SKM-1 (cell line): ENCODE measurements at regions not wholly inside any gene's neighbourhood (a gene's known extent, or its start where the extent isn't known, plus 50 kb on each side); places are given as distances from the start of the nearest gene placed in this dataset.

Source experiments
- DNase-seq: peaks from one replicate; lab custom pipeline; 2025; ENCODE audit not compliant: unreplicated experiment; lab: John Stamatoyannopoulos, UW

DNA sequence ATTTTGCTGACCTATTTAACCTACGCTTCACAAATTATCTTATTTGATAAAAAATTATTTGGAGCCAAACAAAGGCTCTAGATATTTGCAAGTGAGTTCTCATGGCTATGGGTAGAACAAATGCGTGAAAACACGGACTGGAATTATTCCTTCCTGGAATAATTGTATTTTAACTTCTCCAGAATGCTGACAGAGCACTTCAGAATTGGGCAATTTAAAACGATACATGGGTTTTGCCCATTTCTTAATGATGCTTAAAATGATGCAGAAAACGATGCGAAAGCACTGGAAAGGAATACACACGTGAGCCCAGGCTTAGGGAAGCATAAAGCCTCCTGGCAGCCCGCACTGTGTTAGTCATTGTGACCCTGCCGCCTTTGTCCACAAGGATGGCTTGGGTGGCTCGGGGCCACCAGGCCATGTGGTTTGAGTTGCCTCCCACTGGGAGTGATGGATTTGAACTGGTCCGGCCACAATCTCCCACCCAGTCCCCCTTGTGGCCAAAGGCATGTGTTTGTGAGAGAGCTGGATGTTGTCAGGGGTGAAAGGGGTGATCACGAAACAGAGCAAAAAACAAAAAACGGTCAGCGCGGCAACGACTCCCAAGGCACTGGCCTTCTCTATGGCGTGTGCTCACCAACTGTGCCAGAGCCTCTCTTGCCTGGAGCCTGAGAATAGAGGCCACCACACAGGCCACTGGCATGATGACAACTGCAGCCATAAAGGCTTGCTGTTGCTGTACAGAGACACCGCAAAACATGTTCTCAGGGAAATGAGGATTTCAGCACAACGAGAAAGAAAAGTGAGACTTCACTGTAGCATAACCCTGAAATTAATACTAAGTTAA is 234.2 kb upstream of the ADAMTS16 start:
- no peak for DNase-seq

DNA sequence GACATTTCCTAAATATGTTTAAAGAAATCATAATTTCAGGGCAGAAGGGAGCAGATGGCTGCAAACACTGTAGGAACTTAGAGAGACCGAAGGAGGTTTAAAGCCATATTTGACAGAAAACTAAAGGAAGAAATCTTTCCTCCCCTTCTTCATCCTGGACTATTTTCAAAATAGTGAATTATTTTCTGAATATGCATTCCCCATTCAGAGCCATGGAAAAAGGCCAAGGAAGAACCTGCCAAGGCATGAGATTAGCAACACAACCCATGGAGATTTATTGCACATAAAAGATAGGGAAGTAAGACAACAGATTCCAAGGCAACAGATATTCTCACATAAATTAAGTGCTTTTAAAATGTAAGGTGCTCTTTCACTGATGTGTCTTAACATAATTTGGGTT is 233.3 kb upstream of the ADAMTS16 start:
- no peak for DNase-seq

DNA sequence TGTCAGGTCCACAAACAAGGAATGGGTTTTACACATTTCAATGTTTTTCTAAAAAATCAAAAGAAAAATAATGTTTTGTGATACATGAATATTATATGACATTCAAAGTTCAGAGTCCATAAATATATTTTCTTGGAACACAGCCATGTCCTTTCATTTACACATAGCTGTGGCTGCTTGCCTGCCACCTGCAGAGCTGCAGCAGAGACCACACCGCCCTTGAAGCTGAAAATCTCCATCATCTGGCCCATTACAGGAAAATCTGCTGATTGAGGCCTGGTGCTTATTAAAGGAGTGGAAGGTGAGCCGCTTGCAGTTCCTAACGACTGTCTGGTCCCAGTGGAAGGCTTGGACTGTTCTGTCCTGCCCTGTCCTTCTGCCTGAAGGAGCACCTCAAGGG is 232.6 kb upstream of the ADAMTS16 start:
- no peak for DNase-seq

DNA sequence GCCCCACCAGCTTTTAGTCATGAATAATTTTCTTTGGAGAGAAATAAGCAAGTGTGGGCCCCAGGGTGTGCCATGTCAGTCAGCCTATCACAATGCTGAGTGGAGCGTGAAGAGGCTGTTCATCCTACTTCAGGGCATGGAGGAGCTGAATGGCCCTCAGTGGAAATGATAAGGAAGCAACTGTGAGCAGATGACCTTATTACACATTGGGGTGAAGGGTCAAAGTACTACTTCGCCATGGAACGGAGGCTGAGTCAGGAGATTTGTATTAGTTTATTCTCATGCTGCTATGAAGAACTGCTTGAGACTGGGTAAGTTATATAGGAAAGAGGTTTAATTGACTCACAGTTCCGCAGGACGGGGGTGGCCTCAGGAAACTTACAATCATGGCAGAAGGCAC is 231.0 kb upstream of the ADAMTS16 start:
- DNase-seq: no peak

DNA sequence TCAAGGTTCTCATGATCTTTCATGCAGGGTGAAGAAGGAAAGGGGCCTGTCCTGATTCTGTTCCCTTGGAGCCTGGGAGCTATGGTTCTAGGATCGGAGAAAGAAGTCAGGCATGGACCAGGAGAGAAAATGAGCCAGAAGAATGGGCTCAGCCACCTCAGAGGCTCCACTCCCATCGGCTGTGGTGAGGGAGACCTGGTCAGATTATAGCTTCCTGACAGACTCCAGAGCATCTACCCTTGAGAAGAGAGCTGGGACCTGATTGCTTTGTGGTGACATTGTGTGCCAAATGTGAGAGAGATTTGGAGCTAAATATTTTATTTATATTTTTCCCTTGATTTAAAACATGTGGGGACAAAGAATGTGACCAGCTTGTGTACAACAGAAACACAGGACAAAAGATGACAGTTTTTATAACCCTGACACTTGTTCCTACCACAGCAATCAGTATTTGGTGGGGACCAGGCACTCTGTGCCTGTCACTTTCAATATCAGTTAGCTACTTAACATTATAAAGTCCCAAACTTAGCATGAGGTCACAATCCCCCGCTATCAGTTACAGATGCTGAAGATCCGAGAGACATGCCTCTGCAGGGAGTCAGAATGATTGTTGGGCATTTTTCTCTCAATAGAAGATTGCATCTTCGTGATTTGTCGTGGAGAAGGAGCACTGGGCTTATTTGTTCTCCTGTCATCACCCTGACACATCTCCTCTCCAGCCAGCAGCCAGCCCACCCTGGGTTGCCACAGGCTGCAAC is 228.3 kb upstream of the ADAMTS16 start:
- DNase-seq: no peak

DNA sequence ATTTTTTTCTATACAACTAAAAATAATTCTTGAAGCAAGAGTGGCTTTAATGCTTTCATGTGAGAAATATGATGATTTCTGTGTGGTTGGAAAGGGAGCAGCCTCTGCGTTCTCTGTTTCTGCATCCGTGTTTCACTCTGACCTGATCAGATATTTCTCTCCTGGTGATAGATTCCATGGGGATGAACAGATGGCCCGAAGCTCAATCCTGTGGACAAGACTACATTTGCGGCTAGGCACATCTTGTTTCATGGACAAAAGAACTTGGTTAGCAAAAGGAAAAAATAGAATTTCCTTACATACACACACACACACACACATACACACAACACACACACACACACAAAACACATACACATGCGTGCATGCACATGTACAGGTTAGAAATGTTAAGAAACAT is 218.2 kb upstream of the ADAMTS16 start:
- no peak for DNase-seq

DNA sequence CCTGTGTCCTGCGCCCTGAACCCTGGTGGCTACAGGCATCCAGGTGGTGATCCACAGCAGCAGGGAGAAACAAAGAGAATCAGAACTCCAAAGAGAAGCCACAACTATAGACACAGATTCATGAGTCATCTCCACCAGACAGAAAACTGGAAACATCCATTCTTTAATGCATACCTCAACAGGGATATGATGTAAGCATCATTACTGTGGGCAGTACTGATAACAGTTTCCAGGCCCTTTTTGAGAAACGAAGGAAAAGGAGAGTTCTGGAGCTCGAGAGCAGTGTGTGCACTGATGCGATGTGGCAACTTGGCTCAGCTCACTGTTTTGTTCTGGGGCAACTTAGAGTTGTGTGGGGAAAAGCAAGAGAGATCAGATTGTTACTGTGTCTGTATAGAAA is 215.6 kb upstream of the ADAMTS16 start:
- no peak for DNase-seq

DNA sequence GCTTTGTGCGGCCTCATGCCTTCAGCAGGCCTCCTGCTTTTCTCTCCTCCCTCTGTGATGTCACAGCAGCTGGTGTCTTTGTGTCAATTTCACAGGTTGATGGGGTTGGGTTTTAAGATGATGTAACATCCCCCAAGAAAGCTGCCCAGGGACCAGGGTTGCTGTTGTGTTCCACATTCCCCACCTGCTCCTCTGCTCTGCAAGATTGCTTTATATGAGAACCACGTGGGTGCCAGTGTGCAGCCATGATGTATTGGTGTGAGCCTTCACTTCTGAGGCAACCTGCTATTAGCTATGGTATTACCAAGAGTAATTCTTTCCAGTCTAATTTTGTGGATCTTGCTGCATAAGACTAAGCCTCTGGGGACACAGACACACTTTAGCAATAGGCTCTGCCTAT is 213.0 kb upstream of the ADAMTS16 start:
- DNase-seq: no peak

DNA sequence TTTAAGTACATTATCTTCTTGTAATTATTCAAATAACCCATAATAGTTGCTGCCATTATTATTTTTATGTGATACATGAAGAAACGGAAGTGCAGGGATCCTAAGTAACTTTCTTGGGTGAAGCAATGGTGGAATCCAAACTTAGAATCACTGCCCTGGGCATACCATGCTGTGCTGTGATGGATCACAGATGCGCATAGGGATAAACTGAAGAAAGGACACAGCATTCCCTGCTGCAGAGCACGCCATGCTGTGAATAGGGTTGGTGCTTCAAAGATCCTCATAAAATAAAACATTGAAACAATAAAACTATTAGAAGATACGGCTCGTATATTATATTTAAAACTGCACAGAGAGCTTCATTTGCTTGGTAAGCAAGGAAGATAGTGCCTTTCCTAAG is 211.7 kb upstream of the ADAMTS16 start:
- no peak for DNase-seq

DNA sequence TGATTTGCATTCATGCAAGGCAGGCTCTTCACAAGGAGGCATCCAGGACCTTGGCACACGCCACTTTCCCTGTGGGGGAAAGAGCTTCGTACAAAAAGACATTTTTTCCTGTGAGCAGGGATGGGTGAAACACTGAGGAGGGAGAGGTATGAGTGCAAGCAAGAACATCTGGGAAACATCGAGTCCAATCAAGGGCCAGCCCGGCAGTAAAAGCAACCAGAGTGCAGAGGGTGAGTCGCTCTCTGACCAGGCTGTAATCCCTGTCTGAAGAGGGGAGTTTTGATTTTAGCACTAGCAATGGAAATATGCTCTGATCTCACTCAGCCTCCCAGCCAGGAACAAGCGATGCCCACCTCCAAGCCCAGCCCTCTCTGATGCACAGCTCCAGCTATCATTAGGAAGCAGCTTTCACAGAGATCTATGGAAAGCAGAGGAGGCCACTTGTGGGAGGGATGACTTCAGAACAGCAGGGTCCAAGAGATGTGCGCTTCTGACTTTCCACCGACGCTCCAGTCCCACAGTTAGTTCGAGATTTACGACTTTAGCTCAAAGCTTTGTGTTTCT is 211.0 kb upstream of the ADAMTS16 start:
- DNase-seq: no peak

DNA sequence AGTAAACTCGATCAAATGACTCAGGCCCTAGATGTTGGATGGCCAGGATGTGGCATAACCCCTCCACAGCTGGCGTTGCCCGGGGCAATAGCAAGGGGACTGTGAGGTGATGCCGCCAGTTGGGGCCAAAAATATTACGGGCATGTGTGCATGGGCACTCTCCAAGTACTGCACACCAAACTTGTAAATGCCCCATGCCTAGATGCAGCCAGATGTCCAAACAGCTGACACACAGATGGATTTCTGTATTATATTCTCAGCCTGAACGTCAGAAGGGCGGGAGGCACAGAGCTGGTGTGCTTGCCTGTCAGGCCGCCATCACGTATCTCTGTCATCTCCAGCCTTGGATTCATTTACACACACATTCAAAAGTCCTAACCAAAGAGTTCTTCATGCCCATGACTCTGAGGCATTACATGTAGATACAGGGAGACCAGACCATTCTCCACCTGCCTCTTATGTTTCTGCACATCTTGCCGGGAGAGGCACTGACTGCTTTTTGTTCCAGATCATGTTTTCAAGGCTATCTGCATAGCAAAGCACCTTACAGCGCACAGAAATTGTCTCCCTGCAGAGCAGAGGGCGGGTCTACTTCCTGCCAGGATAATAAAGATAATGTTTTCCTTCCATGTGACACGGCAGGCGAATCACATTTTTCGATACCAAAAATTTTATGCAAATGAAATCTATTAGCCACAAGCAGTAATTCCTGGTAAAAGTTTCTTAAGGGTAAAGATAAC is 200.9 kb upstream of the ADAMTS16 start:
- DNase-seq: no peak

DNA sequence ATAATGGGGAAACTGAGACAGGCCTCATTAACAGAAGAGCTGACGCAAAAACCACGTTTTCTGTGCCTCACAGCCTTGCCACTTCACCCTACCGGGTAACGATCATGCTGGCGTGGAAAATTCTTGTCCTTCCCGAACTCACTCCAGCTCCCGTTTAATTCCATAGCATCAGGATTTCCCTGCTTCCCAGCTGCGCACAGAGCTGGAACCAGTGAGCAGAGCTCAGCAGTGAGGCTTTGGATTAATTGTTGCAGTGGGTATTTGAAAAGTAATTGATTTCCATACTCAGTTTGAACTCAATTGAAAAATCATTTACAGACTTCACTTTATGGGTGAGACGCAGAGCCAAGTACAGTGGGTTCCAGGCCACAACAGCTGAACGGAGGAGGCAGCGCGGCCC is 199.0 kb upstream of the ADAMTS16 start:
- no peak for DNase-seq

DNA sequence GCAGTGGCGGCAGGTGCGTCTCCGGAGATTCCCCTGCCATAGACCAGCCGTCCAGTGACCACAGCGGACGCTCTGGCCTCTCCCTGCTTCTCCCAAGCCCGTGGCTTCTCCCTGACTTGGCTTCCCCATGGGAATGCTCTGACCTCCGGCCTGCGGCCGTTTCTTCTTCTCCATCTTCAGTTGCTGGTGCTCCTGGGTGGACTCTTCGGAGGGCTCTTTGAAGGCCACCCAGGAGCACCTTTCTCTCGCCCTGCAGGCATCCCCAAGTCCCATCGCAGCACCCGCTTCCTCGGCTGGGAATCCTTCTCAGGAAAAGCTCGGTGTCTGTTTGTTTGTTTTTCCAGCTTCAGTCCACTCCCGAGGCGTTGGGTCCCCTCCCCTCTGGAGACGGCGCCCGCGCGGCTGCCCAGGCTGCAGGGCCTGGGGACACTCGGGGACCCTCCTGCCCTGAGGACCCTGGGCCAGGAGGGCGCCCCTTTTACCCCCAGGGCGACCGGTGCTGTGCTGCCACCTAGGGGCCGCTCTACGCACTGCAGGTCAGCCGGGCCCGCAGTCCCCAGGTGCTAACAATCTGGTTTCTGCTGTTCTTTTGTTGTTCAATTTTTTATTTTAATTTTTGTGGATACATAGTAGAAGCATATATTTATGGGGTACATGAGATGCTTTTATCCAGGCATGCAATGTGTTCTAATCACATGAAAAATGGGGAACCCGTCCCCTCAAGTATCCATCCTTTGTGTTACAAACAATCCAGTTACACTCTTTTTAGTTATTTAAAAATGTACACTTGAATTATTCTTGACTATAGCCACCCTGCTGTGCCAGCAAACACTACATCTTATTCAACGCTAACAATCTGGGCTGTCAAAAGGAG is 197.9 kb upstream of the ADAMTS16 start:
- no peak for DNase-seq

DNA sequence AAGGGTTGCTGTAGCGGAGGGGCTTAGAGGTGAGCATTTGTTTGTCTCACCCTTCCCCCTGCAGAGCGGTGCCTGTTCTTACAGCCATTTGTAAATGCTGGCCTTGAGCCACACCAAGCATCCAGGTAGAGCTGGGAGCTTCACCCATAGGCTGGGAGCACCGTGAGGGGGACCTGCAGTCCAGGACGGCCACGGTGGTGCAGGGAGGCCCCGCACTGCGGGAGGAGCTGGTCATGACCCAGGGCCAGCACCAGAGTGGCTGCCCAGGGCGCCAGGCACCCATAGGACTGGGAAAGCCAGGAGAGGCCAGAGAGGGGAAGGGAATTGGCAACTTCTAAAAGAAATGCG is 197.3 kb upstream of the ADAMTS16 start:
- no peak for DNase-seq

DNA sequence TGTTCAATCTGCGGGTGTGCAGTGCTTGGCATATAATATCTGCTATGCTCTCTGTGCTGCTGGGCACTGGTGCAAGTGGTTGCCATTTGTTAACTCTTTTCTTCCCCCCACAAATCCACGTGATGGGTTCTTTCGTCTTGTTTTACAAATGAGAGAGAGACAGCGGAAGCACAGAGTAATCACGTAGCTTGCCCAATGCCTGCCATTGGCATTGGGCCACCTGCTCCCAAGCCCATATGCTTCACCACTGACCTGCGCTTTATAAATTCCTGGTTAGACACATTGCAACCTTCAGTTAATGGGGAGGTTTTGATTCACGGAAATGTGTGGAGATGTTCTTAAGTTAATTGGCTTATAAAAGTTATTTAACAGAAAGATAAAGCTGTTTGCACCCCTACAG is 194.8 kb upstream of the ADAMTS16 start:
- no peak for DNase-seq

DNA sequence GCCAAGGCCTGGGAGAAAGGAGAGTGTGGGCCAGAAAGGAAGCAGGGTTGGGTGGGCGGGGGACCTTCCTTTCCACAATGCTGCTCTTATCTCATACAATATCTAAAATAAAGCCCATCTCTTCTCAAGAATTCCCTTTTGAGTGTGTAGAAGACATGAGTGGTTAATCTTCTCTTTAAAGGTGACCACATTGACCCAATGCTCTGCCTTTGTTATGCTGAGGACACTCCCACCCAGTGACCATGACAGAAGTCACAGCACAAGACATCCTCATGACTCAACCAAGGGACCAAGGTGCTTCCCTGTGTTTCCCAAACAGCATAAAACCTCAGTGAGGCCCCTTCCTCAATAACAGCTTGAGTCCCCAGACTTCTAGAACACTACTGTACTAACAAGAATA is 193.0 kb upstream of the ADAMTS16 start:
- DNase-seq: no peak

DNA sequence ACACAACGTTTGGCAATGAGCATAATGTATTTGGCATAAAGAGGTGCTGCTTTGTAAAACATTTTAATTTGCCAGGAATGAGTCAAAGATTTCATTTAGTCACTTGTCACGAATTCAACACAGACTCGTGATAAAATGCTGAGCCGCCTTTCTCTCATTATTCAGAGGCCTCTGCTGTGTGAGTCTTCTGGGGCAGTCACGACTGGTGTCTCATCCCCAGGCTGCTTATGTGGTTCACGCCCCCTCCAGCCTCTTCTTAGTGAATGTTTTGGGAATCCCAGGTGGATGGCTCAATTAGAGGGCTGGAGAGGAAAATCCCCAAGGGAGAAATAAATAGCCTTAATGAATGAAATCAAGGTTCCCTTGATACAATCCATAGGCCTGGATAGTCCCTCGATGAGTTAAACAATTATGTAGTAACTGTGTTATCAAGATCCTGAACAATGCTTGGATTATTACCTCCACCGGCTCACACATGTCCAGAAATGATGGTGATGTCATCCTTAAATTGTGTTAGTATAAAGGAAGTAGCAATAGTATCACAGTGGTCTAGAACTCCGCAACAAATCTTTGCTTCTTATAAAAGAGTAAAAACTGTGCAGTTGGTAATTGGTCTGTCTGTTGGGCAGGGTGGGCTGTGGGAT is 192.1 kb upstream of the ADAMTS16 start:
- DNase-seq: no peak

DNA sequence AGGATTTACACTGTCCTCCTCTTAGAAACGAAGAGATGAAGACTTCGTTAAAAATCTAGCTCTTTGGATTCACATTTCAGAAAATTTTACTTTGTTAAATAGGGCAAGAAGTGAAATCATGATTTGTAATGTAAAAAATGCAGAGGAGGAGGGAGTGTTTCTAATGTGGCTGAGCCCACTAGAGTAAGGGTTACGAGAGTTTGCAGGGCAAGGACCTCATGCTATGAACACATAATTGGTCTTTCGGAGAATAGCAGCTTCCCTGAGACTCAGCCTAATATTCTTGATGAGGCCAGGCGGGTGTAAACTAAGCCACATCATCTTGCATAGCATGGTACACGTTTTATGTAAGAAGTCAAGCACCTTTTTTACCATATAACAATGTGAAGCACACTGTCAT is 191.0 kb upstream of the ADAMTS16 start:
- no peak for DNase-seq

DNA sequence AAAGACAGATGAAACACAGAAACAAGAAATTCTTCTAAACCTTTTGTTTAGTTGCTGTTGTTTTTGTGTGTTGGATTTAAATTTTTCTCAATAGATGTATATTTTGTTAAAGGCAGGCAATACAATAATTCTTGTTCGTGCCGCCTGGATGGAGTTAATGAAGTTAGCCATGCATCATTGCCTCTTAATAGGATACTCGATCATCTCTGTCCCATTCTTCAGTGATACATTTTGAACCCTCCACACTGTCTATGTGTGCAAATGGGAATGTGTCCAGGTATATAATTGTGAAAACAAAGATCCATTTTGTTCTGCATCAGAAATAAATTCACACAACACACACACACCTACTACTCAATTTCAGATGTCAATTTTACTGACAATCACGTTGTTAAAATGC is 186.6 kb upstream of the ADAMTS16 start:
- DNase-seq: no peak

DNA sequence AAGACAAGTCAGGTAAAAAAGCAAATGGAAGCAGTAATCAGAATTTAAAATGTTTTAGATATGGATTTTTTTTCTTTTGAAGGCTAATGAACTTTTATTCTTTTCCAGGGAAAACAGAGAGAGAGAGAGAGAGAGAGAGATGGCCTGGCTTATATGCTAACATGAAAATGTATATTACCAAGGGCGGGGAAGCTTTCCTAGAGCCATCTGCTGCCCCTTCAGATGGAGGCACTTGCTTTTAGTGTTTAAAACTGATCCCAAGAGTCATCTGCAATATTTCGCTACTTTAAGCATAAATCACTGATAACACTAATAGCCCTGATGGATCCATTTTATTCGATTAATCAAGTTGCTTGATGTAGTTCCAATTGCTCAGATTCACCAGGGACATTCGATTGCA is 186.1 kb upstream of the ADAMTS16 start:
- no peak for DNase-seq
